SK-MEL-5 (cell line): ENCODE measurements at regions not wholly inside any gene's neighbourhood (a gene's known extent, or its start where the extent isn't known, plus 50 kb on each side); places are given as distances from the start of the nearest gene placed in this dataset.
"Not testable (repeated sequence)": the region's sequence is repeated elsewhere in the genome, so short reads cannot be mapped to it uniquely, and the experiment has no call there.

Experiments used
- DNase-seq: peaks from one replicate; pipeline ENCODE4 v3.0.0-alpha.2; 2016; ENCODE audit warnings: low read depth, low spot score
- in situ Hi-C: cut with HindIII; loops from 2 replicates; pipeline ENCODE4 v1.10.0; 2016; ENCODE audit warnings: low sequenced_read_pairs, high pct_unique_total_duplicates, low pct_unique_long_range_greater_than_20kb

GRCh38 chr3:14057701-14058100 lies 67.0 kb downstream of the CHCHD4 start:
- DNase-seq = no peak
- in situ Hi-C loops = no loop called here

GRCh38 chr3:14047841-14048240 lies 76.8 kb downstream of the CHCHD4 start:
- DNase-seq = no peak
- in situ Hi-C loops = no loop called here

- in situ Hi-C loops = no loop called here
- no peak for DNase-seq
Measured at GRCh38 chr3:14047027-14047426, 77.6 kb downstream of the CHCHD4 start.

- in situ Hi-C loops = no loop called here
- no peak for DNase-seq
Measured at GRCh38 chr3:14042680-14043079, 82.0 kb downstream of the CHCHD4 start.

GRCh38 chr3:14039149-14039548 lies 85.5 kb downstream of the CHCHD4 start:
- in situ Hi-C loops = no loop called here
- DNase-seq = no peak

GRCh38 chr3:14037211-14037610 lies 87.5 kb downstream of the CHCHD4 start:
- in situ Hi-C loops = no loop called here

GRCh38 chr3:14033023-14033422 lies 91.6 kb downstream of the CHCHD4 start:
- in situ Hi-C loops = no loop called here
- DNase-seq = no peak

More at GRCh38 chr3:14037211-14037610, 87.5 kb downstream of the CHCHD4 start:
- DNase-seq = no peak

GRCh38 chr3:14031271-14031670 lies 93.4 kb downstream of the CHCHD4 start:
- DNase-seq = no peak
- in situ Hi-C loops = no loop called here

GRCh38 chr3:14029390-14029995 lies 95.2 kb downstream of the CHCHD4 start:
- in situ Hi-C loops, DNase-seq: not testable (repeated sequence)

GRCh38 chr3:14028122-14028521 lies 96.5 kb downstream of the CHCHD4 start:
- in situ Hi-C loops, DNase-seq: not testable (repeated sequence)

GRCh38 chr3:14019459-14019858 lies 105.2 kb downstream of the CHCHD4 start:
- in situ Hi-C loops = no loop called here
- no peak for DNase-seq

GRCh38 chr3:14016900-14017475 lies 107.7 kb downstream of the CHCHD4 start:
- no peak for DNase-seq
- in situ Hi-C loops = no loop called here

- DNase-seq = peak; percentile 5
- in situ Hi-C loops = no loop called here
Measured at GRCh38 chr3:14007006-14007405, 117.7 kb downstream of the CHCHD4 start.

GRCh38 chr3:14001136-14001535 lies 121.3 kb upstream of the WNT7A start:
- in situ Hi-C loops = no loop called here
- no peak for DNase-seq

- DNase-seq = peak; percentile 32
- in situ Hi-C loops = no loop called here
Measured at GRCh38 chr3:14000556-14000955, 120.7 kb upstream of the WNT7A start.

GRCh38 chr3:13998831-13999230 lies 119.0 kb upstream of the WNT7A start:
- in situ Hi-C loops = no loop called here
- DNase-seq = peak; percentile 58

GRCh38 chr3:13995216-13995615 lies 115.3 kb upstream of the WNT7A start:
- in situ Hi-C loops, DNase-seq: not testable (repeated sequence)

- DNase-seq, in situ Hi-C loops: not testable (repeated sequence)
Measured at GRCh38 chr3:13988925-13989324, 109.1 kb upstream of the WNT7A start.

- in situ Hi-C loops = no loop called here
- no peak for DNase-seq
Measured at GRCh38 chr3:13976469-13976868, 96.6 kb upstream of the WNT7A start.
